Uterus (tissue), 2 donors: ENCODE measurements at regions not wholly inside any gene's neighbourhood (a gene's known extent, or its start where the extent isn't known, plus 50 kb on each side); places are given as distances from the start of the nearest gene placed in this dataset.

ENCODE experiments used
- CTCF ChIP-seq, 4 experiments: fragments of 200-600 bp in 2 of 4; fragments of 450-650 bp in 2 of 4; sonication (generic) in 2 of 4; IDR thresholded peaks; one replicate each; pipeline ENCODE4 v1.5.1; 2016 to 2019; ENCODE audit warnings: antibody characterized with exemption in 4 of 4, mild to moderate bottlenecking in 2 of 4, moderate library complexity in 1 of 4
- POLR2A ChIP-seq, 2 donors: fragments of 450-650 bp; IDR thresholded peaks; one replicate each; pipeline ENCODE4 v1.6.1; 2016; ENCODE audit warnings: antibody characterized with exemption in 2 of 2, mild to moderate bottlenecking in 1 of 2, moderate library complexity in 1 of 2

DNA sequence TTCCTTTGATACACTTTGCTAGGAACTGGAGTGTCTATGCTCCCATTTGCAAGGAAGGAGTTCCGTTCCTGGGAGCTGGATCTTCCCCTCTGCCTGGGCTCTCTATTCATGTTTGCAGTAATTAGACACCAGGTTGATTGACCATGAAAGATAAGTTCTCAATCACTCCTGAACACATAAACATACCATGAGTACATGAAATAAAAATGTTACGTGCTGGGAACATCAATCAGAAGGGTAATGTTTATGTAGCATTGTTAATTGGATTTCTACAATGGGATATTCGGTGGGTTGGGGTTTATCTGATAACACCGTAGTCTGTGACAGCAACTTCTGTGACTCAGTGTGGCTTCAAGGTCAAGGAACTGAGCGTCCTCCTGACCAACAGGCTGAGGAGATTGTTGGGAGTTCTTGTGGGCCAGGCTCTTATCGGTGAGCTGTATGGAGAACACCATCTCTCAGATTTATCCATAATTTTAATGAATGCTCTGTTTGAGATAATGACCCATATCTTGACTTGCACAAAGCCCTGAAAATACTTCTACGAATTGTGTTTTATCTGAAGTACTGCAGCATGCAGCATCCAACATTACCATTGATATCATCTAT is 136.4 kb downstream of the NPIPB5 start:
- TF ChIP-seq CTCF (IDR thresholded peaks at IDR 0.05), result no peak
- no peak for TF ChIP-seq POLR2A (IDR thresholded peaks at IDR 0.05)
